MM.1S (cell line): ENCODE measurements at regions not wholly inside any gene's neighbourhood (a gene's known extent, or its start where the extent isn't known, plus 50 kb on each side); places are given as distances from the start of the nearest gene placed in this dataset.

Experiments used
- DNase-seq: peaks from one replicate; pipeline ENCODE4 v3.0.0-alpha.2; 2015
- H2AFZ ChIP-seq: fragments of 300-600 bp; sonication (generic); 2 replicates; pipeline ENCODE4 v1.6.0; 2016; ENCODE audit warnings: antibody characterized with exemption, low read length
- H3F3A ChIP-seq: fragments of 300-600 bp; sonication (generic); 2 replicates; pipeline ENCODE4 v1.6.1; 2016; ENCODE audit warnings: mild to moderate bottlenecking, antibody characterized with exemption, low read length, moderate library complexity, mixed read lengths; ENCODE audit not compliant: insufficient read depth
- H3K27ac ChIP-seq: fragments of 300-600 bp; sonication (generic); 2 replicates; pipeline ENCODE4 v1.5.1; 2016; ENCODE audit warnings: mild to moderate bottlenecking, low read length
- H3K27me3 ChIP-seq: fragments of 300-600 bp; sonication (generic); replicated peaks from 2 replicates; pipeline ENCODE4 v1.6.0; 2016; ENCODE audit warnings: low read length; ENCODE audit not compliant: insufficient read depth
- H3K36me3 ChIP-seq: fragments of 300-600 bp; sonication (generic); replicated peaks from 2 replicates; pipeline ENCODE4 v1.6.1; 2016; ENCODE audit warnings: mild to moderate bottlenecking, low read length, mixed read lengths; ENCODE audit not compliant: insufficient read depth
- H3K4me1 ChIP-seq: fragments of 300-600 bp; sonication (generic); 2 replicates; pipeline ENCODE4 v1.6.1; 2016; ENCODE audit warnings: low read length, mixed read lengths
- H3K4me2 ChIP-seq: fragments of 300-600 bp; sonication (generic); 2 replicates; pipeline ENCODE4 v1.6.0; 2016; ENCODE audit warnings: low read depth, low read length
- H3K4me3 ChIP-seq: fragments of 300-600 bp; sonication (generic); 2 replicates; pipeline ENCODE4 v1.5.1; 2016; ENCODE audit warnings: low read length, mixed read lengths
- H3K79me2 ChIP-seq: fragments of 300-600 bp; sonication (generic); 2 replicates; pipeline ENCODE4 v1.6.1; 2016; ENCODE audit warnings: mixed run types, low read length, mixed read lengths
- H3K9ac ChIP-seq: fragments of 300-600 bp; sonication (generic); 2 replicates; pipeline ENCODE4 v1.6.1; 2016; ENCODE audit warnings: low read length, mixed read lengths
- H3K9me2 ChIP-seq: fragments of 300-600 bp; sonication (generic); replicated peaks from 2 replicates; pipeline ENCODE4 v1.6.1; 2016; ENCODE audit warnings: mild to moderate bottlenecking, low read length, mixed read lengths; ENCODE audit not compliant: insufficient read depth
- H3K9me3 ChIP-seq: fragments of 300-600 bp; sonication (generic); replicated peaks from 2 replicates; pipeline ENCODE4 v1.6.1; 2016; ENCODE audit warnings: mild to moderate bottlenecking, low read length, mixed read lengths; ENCODE audit not compliant: insufficient read depth
- H4K20me1 ChIP-seq: fragments of 300-600 bp; sonication (generic); 2 replicates; pipeline ENCODE4 v1.6.1; 2016; ENCODE audit warnings: mild to moderate bottlenecking, low read length, moderate library complexity, mixed read lengths; ENCODE audit not compliant: insufficient read depth
- CTCF ChIP-seq: fragments of 300-600 bp; sonication (generic); IDR thresholded peaks from 2 replicates; pipeline ENCODE4 v1.5.1; 2016; ENCODE audit warnings: antibody characterized with exemption, low read length, mixed read lengths
- EZH2 ChIP-seq: fragments of 300-600 bp; sonication (generic); optimal IDR thresholded peaks from 2 replicates; pipeline ENCODE3; 2017; ENCODE audit warnings: low read depth, mild to moderate bottlenecking, antibody characterized with exemption, low read length, mixed read lengths
- EZH2phosphoT487 ChIP-seq: fragments of 300-600 bp; sonication (generic); IDR thresholded peaks from 2 replicates; pipeline ENCODE4 v1.6.1; 2018; ENCODE audit warnings: antibody characterized with exemption, low read length

DNA sequence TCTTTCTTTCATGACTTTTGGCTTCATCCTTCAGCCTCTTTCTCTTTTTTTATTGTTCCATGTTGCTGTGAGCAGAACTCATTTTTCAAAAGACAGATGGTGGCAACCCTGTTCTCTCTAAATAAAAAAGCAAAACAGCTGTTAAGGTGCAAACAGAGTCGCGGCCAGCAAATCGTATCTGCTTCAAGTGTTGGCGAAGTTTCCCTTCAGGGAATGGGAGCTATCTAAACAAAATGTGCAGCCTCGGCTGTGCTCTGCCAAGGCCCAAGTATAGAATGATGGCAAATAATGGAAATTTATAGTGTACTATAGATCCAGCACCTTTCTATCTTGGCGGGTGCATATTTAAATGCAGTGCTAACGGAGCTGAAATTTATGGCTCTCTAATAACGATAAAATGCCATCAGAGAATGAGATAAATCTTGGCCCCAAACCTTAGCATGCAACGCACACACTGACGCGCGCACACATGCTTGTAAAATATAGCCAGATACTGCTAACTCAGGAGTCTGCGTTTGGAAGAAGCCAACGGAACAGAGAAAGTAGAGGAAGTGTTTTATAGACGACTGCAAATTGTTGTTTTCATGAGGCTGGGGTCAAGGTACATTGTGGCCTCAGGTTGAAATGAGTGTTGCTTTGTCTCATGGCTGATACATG, 315.5 kb upstream of the RBFOX1 start:
- H3K27ac ChIP-seq, result no peak overlapping the region
- no peak for DNase-seq
- no peaks in the 10 kb centered on the region for H3K36me3 ChIP-seq
- H4K20me1 ChIP-seq, result no peaks in the 10 kb centered on the region
- no peaks in the 10 kb centered on the region for H3K79me2 ChIP-seq
- no peaks in the 10 kb centered on the region for H3K27me3 ChIP-seq
- H3K9ac ChIP-seq, result no peak overlapping the region
- no peak overlapping the region for H3K4me2 ChIP-seq
- H3K4me3 ChIP-seq, result no peak overlapping the region
- no peak overlapping the region for H2AFZ ChIP-seq
- no peaks in the 10 kb centered on the region for H3K9me3 ChIP-seq
- H3F3A ChIP-seq, result no peaks in the 10 kb centered on the region
- TF ChIP-seq EZH2phosphoT487, result no peak
- no peak for TF ChIP-seq EZH2
- no peak for TF ChIP-seq CTCF
- H3K4me1 ChIP-seq, result no peaks in the 10 kb centered on the region
- H3K9me2 ChIP-seq, result no peaks in the 10 kb centered on the region

DNA sequence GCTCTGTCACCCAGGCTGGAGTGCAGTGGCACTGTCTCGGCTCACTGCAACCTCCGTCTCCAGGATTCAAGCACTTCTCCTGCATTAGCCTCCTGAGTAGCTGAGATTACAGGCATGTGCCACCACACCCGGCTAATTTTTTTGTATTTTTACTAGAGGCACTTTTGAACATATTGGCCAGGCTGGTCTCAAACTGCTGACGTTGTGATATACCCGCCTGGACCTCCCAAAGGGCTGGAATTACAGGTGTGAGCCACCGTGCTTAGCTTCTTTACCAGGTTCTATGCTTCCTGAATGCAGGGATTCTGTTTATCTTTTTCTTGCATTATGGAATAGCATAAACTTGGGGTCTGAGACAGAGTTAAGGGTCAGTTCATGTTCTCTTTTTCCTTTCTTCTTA, 317.9 kb upstream of the RBFOX1 start:
- no peak for TF ChIP-seq EZH2
- no peak for TF ChIP-seq EZH2phosphoT487
- no peak for TF ChIP-seq CTCF
- no peaks in the 10 kb centered on the region for H3K36me3 ChIP-seq
- H3K9me2 ChIP-seq, result no peaks in the 10 kb centered on the region
- H3K27ac ChIP-seq, result no peak overlapping the region
- H2AFZ ChIP-seq, result no peak overlapping the region
- H4K20me1 ChIP-seq, result no peaks in the 10 kb centered on the region
- no peaks in the 10 kb centered on the region for H3K4me1 ChIP-seq
- H3K27me3 ChIP-seq, result no peaks in the 10 kb centered on the region
- H3K9ac ChIP-seq, result no peak overlapping the region
- H3K9me3 ChIP-seq, result no peaks in the 10 kb centered on the region
- no peaks in the 10 kb centered on the region for H3F3A ChIP-seq
- no peaks in the 10 kb centered on the region for H3K79me2 ChIP-seq
- no peak overlapping the region for H3K4me3 ChIP-seq
- no peak overlapping the region for H3K4me2 ChIP-seq
- no peak for DNase-seq

DNA sequence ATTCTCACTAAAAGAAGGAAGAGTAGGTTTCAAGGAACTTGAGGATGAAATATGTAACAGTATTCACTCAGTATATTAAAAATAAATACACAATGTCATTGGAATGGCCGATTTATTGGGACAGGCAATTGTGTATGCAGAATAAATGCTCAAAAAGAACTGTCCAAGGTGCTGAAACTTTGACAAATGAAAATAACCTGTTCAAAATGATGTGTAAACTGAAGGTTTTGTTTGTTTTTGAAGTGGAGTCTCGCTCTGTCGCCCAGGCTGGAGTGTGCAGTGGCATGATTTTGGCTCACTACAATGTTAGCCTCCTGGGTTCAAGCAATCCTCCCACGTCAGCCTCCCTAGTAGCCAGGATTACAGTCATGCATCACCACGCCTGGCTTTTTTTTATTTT, 318.7 kb upstream of the RBFOX1 start:
- no peak overlapping the region for H3K27ac ChIP-seq
- DNase-seq, result peak; percentile 19
- TF ChIP-seq EZH2 (no peak), CTCF (no peak), EZH2phosphoT487 (no peak)
- H3K9me2 ChIP-seq, result no peaks in the 10 kb centered on the region
- no peaks in the 10 kb centered on the region for H3K4me1 ChIP-seq
- H3K36me3 ChIP-seq, result no peaks in the 10 kb centered on the region
- no peaks in the 10 kb centered on the region for H3F3A ChIP-seq
- H3K9me3 ChIP-seq, result no peaks in the 10 kb centered on the region
- H3K4me3 ChIP-seq, result no peak overlapping the region
- no peaks in the 10 kb centered on the region for H3K27me3 ChIP-seq
- H4K20me1 ChIP-seq, result no peaks in the 10 kb centered on the region
- H3K79me2 ChIP-seq, result no peaks in the 10 kb centered on the region
- no peak overlapping the region for H2AFZ ChIP-seq
- H3K4me2 ChIP-seq, result no peak overlapping the region
- H3K9ac ChIP-seq, result no peak overlapping the region
